Gastrocnemius medialis (tissue), 4 donors: ENCODE measurements at regions not wholly inside any gene's neighbourhood (a gene's known extent, or its start where the extent isn't known, plus 50 kb on each side); places are given as distances from the start of the nearest gene placed in this dataset.

Experiments
- ATAC-seq, 2 donors: fragments of 150-250 bp; one replicate each; pipeline ENCODE4 v1.9.1; 2016
- DNase-seq, 2 donors: peaks; one replicate each; pipeline ENCODE4 v3.0.0-alpha.2; 2019
- H3K27ac ChIP-seq, 4 donors: fragments of 200-600 bp; sonication (generic); 1 replicate in 1 of 4; 2 replicates in 3 of 4; pipeline ENCODE4 v1.5.1; 2016 to 2018; ENCODE audit warnings: mild to moderate bottlenecking in 2 of 4, moderate library complexity in 1 of 4
- H3K27me3 ChIP-seq, 3 donors: fragments of 200-600 bp; sonication (generic) in 2 of 3; 1 replicate in 1 of 3; 2 replicates in 2 of 3; pipeline versions ENCODE4 v1.5.1 to v1.6.0; 2016 to 2019; ENCODE audit warnings: mild to moderate bottlenecking in 1 of 3, moderate library complexity in 1 of 3
- H3K36me3 ChIP-seq, 2 donors: fragments of 200-600 bp; sonication (generic) in 1 of 2; one replicate each; pipeline ENCODE4 v1.5.1; 2017 to 2018
- H3K4me1 ChIP-seq, 2 donors: fragments of 200-600 bp; sonication (generic) in 1 of 2; one replicate each; pipeline ENCODE4 v1.5.1; 2016 to 2017; ENCODE audit warnings: mild to moderate bottlenecking in 2 of 2
- H3K4me3 ChIP-seq, 4 donors: fragments of 200-600 bp; sonication (generic) in 3 of 4; 1 replicate in 1 of 4; 2 replicates in 3 of 4; pipeline ENCODE4 v1.5.1; 2016 to 2019; ENCODE audit warnings: mild to moderate bottlenecking in 2 of 4
- H3K9me3 ChIP-seq, 3 donors: fragments of 200-600 bp; sonication (generic) in 2 of 3; 1 replicate in 1 of 3; 2 replicates in 2 of 3; pipeline ENCODE4 v1.5.1; 2016 to 2019
- CTCF ChIP-seq, 5 experiments: fragments of 450-650 bp in 3 of 5; fragments of 200-600 bp in 2 of 5; sonication (generic) in 2 of 5; IDR thresholded peaks in 4 of 5; conservative IDR thresholded peaks in 1 of 5; 1 replicate in 4 of 5; 2 replicates in 1 of 5; pipeline ENCODE4 v1.5.1; 2016 to 2019; ENCODE audit warnings: antibody characterized with exemption in 5 of 5, mild to moderate bottlenecking in 3 of 5, moderate library complexity in 3 of 5
- POLR2A ChIP-seq, 2 donors: fragments of 450-650 bp; IDR thresholded peaks; one replicate each; pipeline ENCODE4 v1.6.1; 2017; ENCODE audit warnings: antibody characterized with exemption in 2 of 2, mild to moderate bottlenecking in 2 of 2, moderate library complexity in 2 of 2
- in situ Hi-C, 4 donors: fragments of 200-750 bp; cut with MboI; loops; one replicate each; pipeline versions ENCODE4 v1.15.0 to v1.8.0; 2017; ENCODE audit warnings: low sequenced_read_pairs in 4 of 4
- intact Hi-C: fragments of 100-400 bp; cut with DNase I; formaldehyde crosslinking; loops from one replicate; pipeline ENCODE4 v1.15.1; 2023; ENCODE audit warnings: low total_unique reads

DNA sequence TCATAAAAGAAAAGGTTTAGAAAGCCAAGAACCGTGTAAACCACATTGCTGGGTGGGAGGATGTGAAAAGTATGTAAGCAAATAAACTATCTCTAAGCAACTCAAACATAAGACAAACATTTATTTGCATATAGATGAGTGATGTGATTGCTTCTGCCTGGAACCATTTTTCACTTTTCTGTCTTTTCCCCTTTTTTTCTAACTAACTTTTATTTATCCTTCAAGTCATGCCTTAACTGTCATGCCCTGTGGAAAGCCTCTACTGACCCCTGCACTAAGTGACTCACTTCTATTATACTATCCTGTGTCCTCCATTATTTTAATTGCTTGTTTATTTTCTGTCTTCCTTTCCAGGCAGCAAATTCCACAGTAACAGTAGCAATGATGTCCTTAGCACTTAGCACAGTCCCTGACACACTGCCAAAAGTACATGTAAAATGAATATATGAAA, 87.5 kb upstream of the CTAGE1 start:
- no peaks in the 10 kb centered on the region for H3K36me3 ChIP-seq
- H3K27me3 ChIP-seq: no peaks in the 10 kb centered on the region
- TF ChIP-seq POLR2A (IDR thresholded peaks at IDR 0.05): no peak
- no peak for TF ChIP-seq CTCF (IDR thresholded peaks at IDR 0.05 in 4 of 5, conservative IDR thresholded peaks at IDR 0.05 in 1 of 5)
- H3K4me3 ChIP-seq: no peak overlapping the region
- intact Hi-C loops: no loop called here
- H3K9me3 ChIP-seq: no peaks in the 10 kb centered on the region
- DNase-seq (no peak), ATAC-seq (no peak)
- in situ Hi-C loops: no loop called here
- no peak overlapping the region for H3K27ac ChIP-seq
- no peaks in the 10 kb centered on the region for H3K4me1 ChIP-seq

DNA sequence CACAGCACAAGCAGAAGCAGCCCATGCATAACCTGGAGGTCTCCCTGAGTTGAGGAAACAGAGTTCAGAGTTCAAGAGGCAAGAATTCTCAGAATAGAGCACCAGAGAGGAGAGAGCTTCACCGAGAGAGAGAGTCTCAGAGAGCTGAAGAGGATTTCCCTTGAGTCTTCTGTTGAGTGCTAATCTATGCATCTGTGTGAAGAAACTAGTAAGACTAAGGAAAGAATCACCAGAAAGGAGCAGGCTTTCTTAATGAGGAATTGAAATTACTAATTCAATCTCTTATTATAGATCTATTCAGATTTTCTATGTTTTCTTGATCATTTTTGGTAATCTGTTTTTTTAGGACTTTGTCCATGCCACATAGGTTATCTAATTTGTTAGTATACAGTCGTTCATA, 89.3 kb upstream of the CTAGE1 start:
- Histone ChIP-seq H3K27ac (no peak overlapping the region), H3K4me3 (no peak overlapping the region), H3K4me1 (no peaks in the 10 kb centered on the region), H3K9me3 (no peaks in the 10 kb centered on the region), H3K36me3 (no peaks in the 10 kb centered on the region), H3K27me3 (no peaks in the 10 kb centered on the region)
- intact Hi-C loops: no loop called here
- in situ Hi-C loops: no loop called here
- TF ChIP-seq CTCF (IDR thresholded peaks at IDR 0.05 in 4 of 5, conservative IDR thresholded peaks at IDR 0.05 in 1 of 5) (no peak), POLR2A (IDR thresholded peaks at IDR 0.05) (no peak)
- DNase-seq: no peak
- ATAC-seq: no peak

DNA sequence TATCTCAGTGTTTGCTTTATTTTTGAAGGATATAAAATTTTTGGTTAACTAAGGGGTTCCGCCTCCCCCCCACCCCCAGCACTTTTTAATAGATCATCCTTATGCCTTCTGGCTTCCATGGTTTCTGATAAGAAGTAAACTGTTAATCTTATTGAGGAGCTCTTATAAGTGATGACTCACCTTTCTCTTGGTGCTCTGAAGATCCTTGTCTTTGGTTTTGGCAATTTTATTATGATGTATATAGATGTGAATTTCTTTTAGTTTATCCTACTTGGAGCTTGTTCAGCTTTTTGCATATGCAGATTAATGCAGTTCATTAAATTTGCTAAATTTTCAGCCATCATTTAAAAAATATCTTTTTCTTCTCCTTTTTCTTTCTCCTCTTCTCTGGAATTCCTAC, 91.7 kb upstream of the CTAGE1 start:
- TF ChIP-seq CTCF (IDR thresholded peaks at IDR 0.05 in 4 of 5, conservative IDR thresholded peaks at IDR 0.05 in 1 of 5): no peak
- no peak for TF ChIP-seq POLR2A (IDR thresholded peaks at IDR 0.05)
- in situ Hi-C loops: no loop called here
- Histone ChIP-seq H3K27me3 (no peaks in the 10 kb centered on the region), H3K9me3 (no peaks in the 10 kb centered on the region), H3K27ac (no peak overlapping the region), H3K36me3 (no peaks in the 10 kb centered on the region), H3K4me3 (no peak overlapping the region), H3K4me1 (no peaks in the 10 kb centered on the region)
- intact Hi-C loops: no loop called here
- DNase-seq: no peak
- no peak for ATAC-seq

- Histone ChIP-seq H3K36me3 (no peaks in the 10 kb centered on the region), H3K9me3 (no peaks in the 10 kb centered on the region), H3K4me1 (no peaks in the 10 kb centered on the region), H3K27ac (no peak overlapping the region), H3K4me3 (no peak overlapping the region), H3K27me3 (no peaks in the 10 kb centered on the region)
- TF ChIP-seq CTCF (IDR thresholded peaks at IDR 0.05 in 4 of 5, conservative IDR thresholded peaks at IDR 0.05 in 1 of 5) (no peak), POLR2A (IDR thresholded peaks at IDR 0.05) (no peak)
- in situ Hi-C loops (no loop called here), intact Hi-C loops (no loop called here)
- no peak for ATAC-seq
- DNase-seq: no peak
These were observed 93.0 kb upstream of the CTAGE1 start for GRCh38 chr18:22510697-22511096.

DNA sequence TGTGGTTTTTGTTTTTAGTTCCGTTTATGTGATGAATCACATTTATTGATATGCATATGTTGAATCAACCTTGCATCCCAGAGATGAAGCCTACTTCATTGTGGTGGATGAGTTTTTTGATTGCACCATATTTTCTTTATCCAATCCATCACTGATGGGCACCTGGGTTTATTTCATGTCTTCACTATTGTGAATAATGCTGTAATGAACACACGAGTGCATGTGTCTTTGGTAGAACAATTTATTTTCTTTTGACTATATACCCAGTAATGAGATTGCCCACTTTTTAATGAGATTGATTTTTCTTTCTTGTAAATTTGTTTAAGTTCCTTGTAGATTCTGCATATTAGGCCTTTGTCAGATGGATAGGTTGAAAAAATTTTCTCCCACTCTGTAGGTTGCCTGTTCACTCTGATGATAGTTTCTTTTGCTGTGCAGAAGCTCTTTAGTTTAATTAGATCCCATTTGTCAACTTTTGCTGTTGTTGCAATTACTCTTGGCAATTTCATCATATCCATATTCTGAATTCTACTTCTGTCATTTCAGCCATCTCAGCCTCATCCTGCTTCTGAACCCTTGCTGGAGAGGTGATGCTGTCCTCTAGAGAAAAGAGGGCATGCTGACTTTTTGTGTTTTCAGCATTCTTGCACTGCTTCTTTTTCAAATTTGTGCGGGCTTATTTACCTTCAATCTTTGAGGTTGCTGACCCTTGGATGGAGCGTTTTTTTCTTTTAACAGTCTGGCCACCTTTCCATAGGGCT, 96.2 kb upstream of the CTAGE1 start:
- intact Hi-C loops (no loop called here), in situ Hi-C loops (no loop called here)
- no peak for ATAC-seq
- no peaks in the 10 kb centered on the region for H3K27me3 ChIP-seq
- H3K4me3 ChIP-seq: no peak overlapping the region
- no peak overlapping the region for H3K27ac ChIP-seq
- no peaks in the 10 kb centered on the region for H3K36me3 ChIP-seq
- no peak for DNase-seq
- no peaks in the 10 kb centered on the region for H3K4me1 ChIP-seq
- TF ChIP-seq POLR2A (IDR thresholded peaks at IDR 0.05) (no peak), CTCF (IDR thresholded peaks at IDR 0.05 in 4 of 5, conservative IDR thresholded peaks at IDR 0.05 in 1 of 5) (no peak)
- no peaks in the 10 kb centered on the region for H3K9me3 ChIP-seq
